Neural progenitor cell (in vitro differentiated cells): ENCODE measurements at regions not wholly inside any gene's neighbourhood (a gene's known extent, or its start where the extent isn't known, plus 50 kb on each side); places are given as distances from the start of the nearest gene placed in this dataset.

Experiments
- DNase-seq: peaks from one replicate; pipeline ENCODE4 v3.0.0-alpha.2; 2016; ENCODE audit warnings: low spot score
- H2AFZ ChIP-seq: fragments of 200-600 bp; sonication (generic); replicated peaks from 2 replicates; pipeline ENCODE4 v1.6.1; 2016; ENCODE audit warnings: antibody characterized with exemption
- H3F3A ChIP-seq: fragments of 200-600 bp; sonication (generic); 2 replicates; pipeline ENCODE4 v1.6.1; 2016; ENCODE audit warnings: antibody characterized with exemption, low read depth
- H3K27ac ChIP-seq: fragments of 200-600 bp; sonication (generic); 2 replicates; pipeline ENCODE4 v1.5.1; 2016; ENCODE audit warnings: mild to moderate bottlenecking
- H3K27me3 ChIP-seq: fragments of 200-600 bp; sonication (generic); 2 replicates; pipeline ENCODE4 v1.6.1; 2016; ENCODE audit warnings: mild to moderate bottlenecking, moderate library complexity
- H3K36me3 ChIP-seq: fragments of 200-600 bp; sonication (generic); 2 replicates; pipeline ENCODE4 v1.5.1; 2016
- H3K4me1 ChIP-seq: fragments of 200-600 bp; sonication (generic); 2 replicates; pipeline ENCODE4 v1.6.1; 2016; ENCODE audit warnings: mixed run types
- H3K4me2 ChIP-seq: fragments of 200-600 bp; sonication (generic); 2 replicates; pipeline ENCODE4 v1.6.1; 2016
- H3K4me3 ChIP-seq: fragments of 200-600 bp; sonication (generic); 2 replicates; pipeline ENCODE4 v1.5.1; 2016
- H3K79me2 ChIP-seq: fragments of 200-600 bp; sonication (generic); 2 replicates; pipeline ENCODE4 v1.6.1; 2016; ENCODE audit warnings: low read depth
- H3K9ac ChIP-seq: fragments of 200-600 bp; sonication (generic); 2 replicates; pipeline ENCODE4 v1.6.1; 2016
- H3K9me3 ChIP-seq: fragments of 200-600 bp; sonication (generic); 2 replicates; pipeline ENCODE4 v1.5.1; 2016; ENCODE audit warnings: low read depth
- H4K20me1 ChIP-seq: fragments of 200-600 bp; sonication (generic); 2 replicates; pipeline ENCODE4 v1.6.1; 2016; ENCODE audit warnings: low read depth
- H3K27ac Mint-ChIP-seq: 3 replicates; pipeline ENCODE4 v1.8.0; 2021; ENCODE audit warnings: mixed read lengths
- H3K27me3 Mint-ChIP-seq: 2 replicates; pipeline ENCODE4 v1.8.0; 2022; ENCODE audit warnings: low read depth, mild to moderate bottlenecking, inconsistent platforms, moderate library complexity, mixed read lengths; ENCODE audit not compliant: insufficient read depth
- H3K36me3 Mint-ChIP-seq: 3 replicates; pipeline ENCODE4 v1.8.0; 2021; ENCODE audit warnings: mixed read lengths
- H3K4me1 Mint-ChIP-seq: 3 replicates; pipeline ENCODE4 v1.8.0; 2021; ENCODE audit warnings: mixed read lengths
- H3K4me3 Mint-ChIP-seq: 3 replicates; pipeline ENCODE4 v1.8.0; 2021; ENCODE audit warnings: mild to moderate bottlenecking, moderate library complexity, mixed read lengths
- H3K9me3 Mint-ChIP-seq: 3 replicates; pipeline ENCODE4 v1.8.0; 2020; ENCODE audit warnings: mixed read lengths
- EZH2 ChIP-seq: fragments of 200-600 bp; sonication (generic); IDR thresholded peaks from 2 replicates; pipeline ENCODE4 v1.6.1; 2017; ENCODE audit warnings: antibody characterized with exemption, mild to moderate bottlenecking, moderate library complexity
- EZH2phosphoT487 ChIP-seq: fragments of 200-600 bp; sonication (generic); IDR thresholded peaks from 2 replicates; pipeline ENCODE4 v1.6.1; 2017; ENCODE audit warnings: antibody characterized with exemption
- TF ChIP-seq, protein P1 (sequence below): fragments of 200-600 bp; sonication (generic); IDR thresholded peaks from 2 replicates; pipeline ENCODE4 v1.5.1; 2017; ENCODE audit warnings: antibody characterized with exemption, mild to moderate bottlenecking

DNA sequence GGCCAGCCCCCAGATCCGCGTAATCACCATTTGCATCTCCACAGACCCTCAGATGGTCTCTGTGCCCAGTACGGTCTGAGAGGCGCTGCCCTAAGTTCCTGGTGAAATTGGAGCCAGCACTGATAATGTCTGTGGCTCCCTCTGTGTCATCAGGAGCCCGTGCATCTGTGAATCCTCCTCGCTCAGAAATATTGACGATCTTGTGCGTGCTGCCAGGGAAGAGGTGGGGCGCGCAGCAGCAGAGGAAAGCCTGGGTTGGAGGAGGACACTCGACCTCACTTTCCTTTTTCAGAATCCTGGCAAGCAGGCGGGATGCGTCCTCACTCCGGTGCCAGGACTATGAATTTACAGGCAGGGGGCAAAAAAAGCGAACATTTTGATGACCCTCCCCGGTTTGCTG is 686.1 kb upstream of the SALL3 start:
- Mint-ChIP-seq H3K4me3 (no peak overlapping the region), H3K27ac (no peak overlapping the region), H3K36me3 (no peaks in the 10 kb centered on the region), H3K4me1 (peaks cover 13% of the 10 kb centered on the region), H3K27me3 (no peaks in the 10 kb centered on the region), H3K9me3 (no peaks in the 10 kb centered on the region)
- TF ChIP-seq, protein P1, sequence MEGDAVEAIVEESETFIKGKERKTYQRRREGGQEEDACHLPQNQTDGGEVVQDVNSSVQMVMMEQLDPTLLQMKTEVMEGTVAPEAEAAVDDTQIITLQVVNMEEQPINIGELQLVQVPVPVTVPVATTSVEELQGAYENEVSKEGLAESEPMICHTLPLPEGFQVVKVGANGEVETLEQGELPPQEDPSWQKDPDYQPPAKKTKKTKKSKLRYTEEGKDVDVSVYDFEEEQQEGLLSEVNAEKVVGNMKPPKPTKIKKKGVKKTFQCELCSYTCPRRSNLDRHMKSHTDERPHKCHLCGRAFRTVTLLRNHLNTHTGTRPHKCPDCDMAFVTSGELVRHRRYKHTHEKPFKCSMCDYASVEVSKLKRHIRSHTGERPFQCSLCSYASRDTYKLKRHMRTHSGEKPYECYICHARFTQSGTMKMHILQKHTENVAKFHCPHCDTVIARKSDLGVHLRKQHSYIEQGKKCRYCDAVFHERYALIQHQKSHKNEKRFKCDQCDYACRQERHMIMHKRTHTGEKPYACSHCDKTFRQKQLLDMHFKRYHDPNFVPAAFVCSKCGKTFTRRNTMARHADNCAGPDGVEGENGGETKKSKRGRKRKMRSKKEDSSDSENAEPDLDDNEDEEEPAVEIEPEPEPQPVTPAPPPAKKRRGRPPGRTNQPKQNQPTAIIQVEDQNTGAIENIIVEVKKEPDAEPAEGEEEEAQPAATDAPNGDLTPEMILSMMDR: no peak
- TF ChIP-seq EZH2phosphoT487: no peak
- TF ChIP-seq EZH2: no peak
- Histone ChIP-seq H3K4me2 (peak overlapping the region; percentile 75), H3K27me3 (peaks cover 14% of the 10 kb centered on the region), H3K4me1 (peaks cover 11% of the 10 kb centered on the region), H4K20me1 (no peaks in the 10 kb centered on the region), H3K4me3 (peak overlapping the region; percentile 35), H3K9ac (no peak overlapping the region), H3F3A (no peaks in the 10 kb centered on the region), H2AFZ (peak overlapping the region; percentile 69), H3K27ac (no peak overlapping the region), H3K79me2 (no peaks in the 10 kb centered on the region), H3K36me3 (no peaks in the 10 kb centered on the region), H3K9me3 (no peaks in the 10 kb centered on the region)
- DNase-seq: peak; percentile 13

DNA sequence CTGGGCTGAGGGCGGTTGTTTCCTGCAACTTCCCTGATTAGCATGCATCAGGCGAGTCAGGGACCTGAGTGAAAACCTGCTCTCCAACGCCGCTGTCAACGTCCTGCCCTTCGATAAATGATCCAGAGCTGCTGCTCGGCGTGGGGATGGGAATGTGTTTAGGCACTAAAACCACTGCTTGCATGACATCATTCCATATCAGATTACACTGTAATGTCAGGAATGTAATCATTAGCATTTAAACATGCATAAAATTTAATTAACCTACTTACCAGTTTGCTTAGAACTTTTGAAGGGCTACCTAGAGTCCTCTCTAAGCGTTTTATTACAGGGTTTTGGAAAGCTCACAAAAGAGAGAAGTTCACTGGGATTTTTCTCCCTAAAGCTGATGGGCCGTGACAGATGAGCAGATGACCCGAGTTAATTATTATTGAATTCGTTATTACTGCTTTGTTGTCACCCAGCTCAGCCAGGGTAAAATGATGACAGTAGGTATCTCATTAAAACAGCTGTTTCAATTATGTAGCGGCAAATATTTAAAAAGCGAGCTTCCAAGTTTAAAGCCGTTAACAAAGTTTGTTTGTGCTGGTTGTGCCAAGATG is 685.6 kb upstream of the SALL3 start:
- Mint-ChIP-seq H3K27me3 (no peaks in the 10 kb centered on the region), H3K36me3 (no peaks in the 10 kb centered on the region), H3K4me1 (peaks cover 13% of the 10 kb centered on the region), H3K27ac (peak overlapping the region; percentile 30), H3K9me3 (no peaks in the 10 kb centered on the region), H3K4me3 (no peak overlapping the region)
- H3K9ac ChIP-seq: no peak overlapping the region
- H4K20me1 ChIP-seq: no peaks in the 10 kb centered on the region
- H3K36me3 ChIP-seq: no peaks in the 10 kb centered on the region
- TF ChIP-seq, protein P1: no peak
- TF ChIP-seq EZH2phosphoT487: no peak
- no peak for TF ChIP-seq EZH2
- H3K79me2 ChIP-seq: no peaks in the 10 kb centered on the region
- H3K9me3 ChIP-seq: no peaks in the 10 kb centered on the region
- DNase-seq: peak; percentile 20
- peaks cover 11% of the 10 kb centered on the region for H3K4me1 ChIP-seq
- H3K4me3 ChIP-seq: peak overlapping the region; percentile 35
- no peak overlapping the region for H3K27ac ChIP-seq
- H3K27me3 ChIP-seq: peaks cover 14% of the 10 kb centered on the region
- peak overlapping the region; percentile 75 for H3K4me2 ChIP-seq
- peak overlapping the region; percentile 69 for H2AFZ ChIP-seq
- no peaks in the 10 kb centered on the region for H3F3A ChIP-seq

DNA sequence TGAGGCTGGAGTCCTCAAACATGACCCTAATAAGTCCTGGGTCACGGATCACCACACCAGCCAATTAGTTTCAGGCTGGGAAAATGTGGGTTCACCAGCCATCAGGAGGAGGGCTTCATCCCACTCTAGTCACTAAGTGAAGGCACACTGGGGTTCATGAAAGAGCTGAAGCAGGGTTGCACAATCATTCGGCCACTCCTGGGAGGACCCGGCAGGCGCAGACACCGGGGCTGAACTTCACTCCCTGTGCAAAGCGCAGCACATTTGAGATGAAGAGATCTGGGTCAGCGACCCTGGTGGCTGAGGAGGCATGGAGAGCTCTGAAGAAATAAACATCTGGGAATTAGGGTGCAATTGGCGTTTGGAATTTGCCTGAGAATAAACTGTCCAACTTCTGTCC is 684.4 kb upstream of the SALL3 start:
- H3K27me3 Mint-ChIP-seq: no peaks in the 10 kb centered on the region
- H3K27ac Mint-ChIP-seq: no peak overlapping the region

DNA sequence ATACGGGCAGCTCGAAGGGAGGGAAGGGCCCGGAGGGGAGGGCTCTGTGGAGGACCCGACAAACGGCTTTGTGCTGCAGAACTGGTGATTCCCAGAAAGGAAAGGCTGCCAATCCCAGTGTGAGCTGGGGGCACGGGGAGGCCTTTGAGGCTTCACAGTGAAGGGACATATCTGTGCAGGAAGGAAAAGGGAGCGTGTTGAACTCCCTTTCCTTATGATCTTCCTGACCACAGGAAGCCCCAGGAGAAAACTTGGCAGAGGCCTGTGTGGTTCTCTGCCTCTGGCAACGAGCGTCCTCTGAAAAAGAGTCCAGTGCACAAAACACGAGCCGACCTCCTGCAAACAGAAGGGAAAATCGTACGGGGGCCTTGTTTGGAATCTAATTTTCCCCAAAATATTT is 683.5 kb upstream of the SALL3 start:
- Histone ChIP-seq H3K79me2 (no peaks in the 10 kb centered on the region), H3K36me3 (no peaks in the 10 kb centered on the region), H3F3A (no peaks in the 10 kb centered on the region), H3K27me3 (peaks cover 14% of the 10 kb centered on the region), H3K4me1 (peaks cover 11% of the 10 kb centered on the region), H3K4me2 (no peak overlapping the region), H3K27ac (no peak overlapping the region), H2AFZ (no peak overlapping the region), H3K9me3 (no peaks in the 10 kb centered on the region), H3K4me3 (no peak overlapping the region), H3K9ac (no peak overlapping the region), H4K20me1 (no peaks in the 10 kb centered on the region)
- DNase-seq: no peak
- no peaks in the 10 kb centered on the region for H3K36me3 Mint-ChIP-seq
- TF ChIP-seq, protein P1: no peak
- H3K27ac Mint-ChIP-seq: no peak overlapping the region
- no peak overlapping the region for H3K4me3 Mint-ChIP-seq
- H3K4me1 Mint-ChIP-seq: peaks cover 19% of the 10 kb centered on the region
- no peaks in the 10 kb centered on the region for H3K9me3 Mint-ChIP-seq
- H3K27me3 Mint-ChIP-seq: no peaks in the 10 kb centered on the region

More for the DNA sequence above, 684.4 kb upstream of the SALL3 start:
- Histone ChIP-seq H3K36me3 (no peaks in the 10 kb centered on the region), H3K27me3 (peaks cover 14% of the 10 kb centered on the region), H3K9me3 (no peaks in the 10 kb centered on the region), H4K20me1 (no peaks in the 10 kb centered on the region), H3K79me2 (no peaks in the 10 kb centered on the region), H3K4me3 (no peak overlapping the region), H3K4me2 (no peak overlapping the region), H3F3A (no peaks in the 10 kb centered on the region), H3K4me1 (peaks cover 11% of the 10 kb centered on the region), H2AFZ (no peak overlapping the region), H3K9ac (no peak overlapping the region), H3K27ac (no peak overlapping the region)
- DNase-seq: no peak
- H3K9me3 Mint-ChIP-seq: no peaks in the 10 kb centered on the region
- H3K4me1 Mint-ChIP-seq: peaks cover 13% of the 10 kb centered on the region
- TF ChIP-seq EZH2: no peak
- H3K4me3 Mint-ChIP-seq: no peak overlapping the region
- no peaks in the 10 kb centered on the region for H3K36me3 Mint-ChIP-seq
